NK-92 treated with Interleukin-12 subunit alpha and Interleukin-12 subunit beta, amount 100 ng/mL, for 24 hours (cell line): ENCODE measurements at regions not wholly inside any gene's neighbourhood (a gene's known extent, or its start where the extent isn't known, plus 50 kb on each side); places are given as distances from the start of the nearest gene placed in this dataset.
"Not testable (repeated sequence)": the region's sequence is repeated elsewhere in the genome, so short reads cannot be mapped to it uniquely, and the experiment has no call there.

Source experiments
- DNase-seq: peaks from one replicate; lab custom pipeline; 2025; lab: John Stamatoyannopoulos, UW

- DNase-seq = not testable (repeated sequence)
These were observed 93.1 kb upstream of the NT5E start for GRCh38 chr6:85356743-85357142.

DNA sequence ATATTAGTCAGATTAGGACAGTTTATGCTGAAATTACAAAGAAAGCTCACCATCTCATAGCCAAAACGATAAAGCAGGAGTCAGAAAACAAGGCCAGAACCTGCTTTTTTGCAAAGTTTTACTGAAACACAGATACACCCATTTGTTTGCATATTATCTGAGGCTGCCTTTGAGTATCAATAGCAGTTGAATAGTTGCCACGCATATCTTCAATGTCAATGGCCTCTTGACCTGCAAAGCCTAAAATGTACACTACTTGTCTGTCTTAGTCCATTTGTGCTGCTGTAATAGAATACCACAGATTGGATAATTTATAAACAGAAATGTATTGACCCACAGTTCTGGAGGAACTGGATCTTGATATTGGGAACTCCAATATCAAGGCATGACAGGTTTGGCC, 94.1 kb upstream of the NT5E start:
- DNase-seq = no peak

DNA sequence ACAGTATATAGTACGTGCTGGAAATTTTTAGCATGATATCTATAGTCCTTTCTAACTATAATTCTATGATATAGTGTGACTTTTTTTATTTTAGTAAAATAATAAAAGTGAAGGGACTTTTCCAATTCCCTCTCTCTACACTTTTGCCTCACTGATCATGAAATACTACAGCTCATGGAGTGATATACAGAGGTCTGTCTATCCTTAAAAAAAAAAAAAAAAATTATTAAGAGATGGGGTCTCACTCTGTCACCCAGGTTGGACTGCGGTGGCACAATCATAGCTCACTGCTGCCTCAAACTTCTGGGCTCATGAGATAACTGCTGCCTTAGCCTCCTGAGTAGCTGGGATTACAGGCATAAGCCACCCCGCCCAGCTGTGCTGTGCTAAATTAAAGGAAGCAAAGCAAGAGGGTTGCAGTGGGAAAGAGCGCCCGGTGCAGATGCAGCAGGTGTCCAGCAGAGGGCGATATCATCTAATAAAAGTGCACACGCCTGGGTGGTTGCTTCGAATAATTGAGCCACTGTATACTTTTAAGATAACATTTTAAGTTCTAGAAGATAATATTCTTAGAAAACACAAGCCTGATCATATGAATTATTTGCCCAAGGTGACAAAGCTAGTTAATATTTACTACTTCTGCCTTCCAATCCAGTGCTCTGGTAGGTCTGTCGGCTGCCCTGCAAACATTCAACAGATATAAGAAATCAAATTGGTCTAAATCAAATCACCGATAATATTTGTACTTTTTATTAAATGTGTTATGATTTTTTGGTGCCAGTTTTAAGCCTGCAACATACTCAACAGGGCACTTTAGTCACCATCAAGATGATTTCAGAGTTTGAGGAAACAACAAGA, 94.9 kb upstream of the NT5E start:
- DNase-seq = peak; percentile 21

DNA sequence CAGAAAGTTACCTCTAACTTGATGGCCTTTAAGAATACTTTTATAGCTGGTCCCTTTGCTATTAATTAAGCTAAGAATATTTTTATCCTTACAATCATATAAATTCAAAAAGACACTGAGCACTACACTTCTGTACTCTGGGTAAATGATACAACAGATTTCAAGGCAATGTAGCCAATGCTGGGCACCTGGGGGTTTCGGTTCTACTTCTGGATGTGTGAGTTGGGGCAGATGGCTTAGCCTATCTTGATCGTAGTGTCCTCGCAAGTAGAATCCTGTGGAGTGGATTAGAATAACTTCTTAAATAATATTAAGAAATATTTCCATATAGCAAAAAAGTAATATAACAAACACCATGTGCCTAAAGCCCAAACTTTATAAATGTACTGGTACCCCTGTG, 96.9 kb upstream of the NT5E start:
- no peak for DNase-seq

- no peak for DNase-seq
These were observed 101.2 kb upstream of the NT5E start for GRCh38 chr6:85348643-85349042.

DNA sequence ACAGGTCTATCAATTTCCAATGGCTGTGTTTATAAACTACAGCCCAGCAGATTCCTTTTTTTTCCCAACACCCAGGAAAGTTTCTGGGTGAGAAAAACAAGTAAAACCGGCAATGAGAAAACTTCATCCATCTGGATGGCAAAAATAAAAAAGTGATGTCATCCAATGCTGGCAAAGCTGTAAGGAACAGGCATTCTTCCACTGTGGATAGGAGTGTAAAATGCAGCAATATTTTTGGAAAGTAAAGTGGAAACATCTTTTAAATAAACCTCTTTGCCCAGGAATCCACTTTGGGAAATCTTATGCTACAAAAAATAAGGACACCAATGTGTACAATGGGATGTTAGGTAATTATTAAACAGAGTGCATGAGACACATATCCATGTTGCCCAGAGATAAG, 102.1 kb upstream of the NT5E start:
- no peak for DNase-seq

DNA sequence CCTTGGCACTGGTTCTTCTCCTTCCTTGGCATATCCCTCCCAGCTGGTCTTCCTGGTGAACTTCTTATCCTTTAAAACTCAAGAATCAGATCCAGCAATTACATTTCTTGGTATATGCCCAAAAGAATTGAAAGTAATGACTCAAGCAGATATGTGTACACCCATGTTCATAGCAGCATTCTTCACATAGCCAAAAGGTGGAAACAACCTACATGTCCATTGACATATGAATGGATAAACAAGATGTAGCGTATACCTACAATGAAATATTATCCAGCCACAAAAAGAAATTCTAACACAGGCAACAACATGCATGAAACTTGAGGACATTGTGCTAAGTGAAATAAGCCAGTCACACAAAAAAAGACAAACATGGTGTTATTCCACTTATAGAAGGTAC, 103.7 kb upstream of the NT5E start:
- DNase-seq = no peak

- DNase-seq = no peak
These were observed 104.9 kb upstream of the NT5E start for GRCh38 chr6:85344996-85345395.

- no peak for DNase-seq
These were observed 106.5 kb upstream of the NT5E start for GRCh38 chr6:85343428-85343827.

DNA sequence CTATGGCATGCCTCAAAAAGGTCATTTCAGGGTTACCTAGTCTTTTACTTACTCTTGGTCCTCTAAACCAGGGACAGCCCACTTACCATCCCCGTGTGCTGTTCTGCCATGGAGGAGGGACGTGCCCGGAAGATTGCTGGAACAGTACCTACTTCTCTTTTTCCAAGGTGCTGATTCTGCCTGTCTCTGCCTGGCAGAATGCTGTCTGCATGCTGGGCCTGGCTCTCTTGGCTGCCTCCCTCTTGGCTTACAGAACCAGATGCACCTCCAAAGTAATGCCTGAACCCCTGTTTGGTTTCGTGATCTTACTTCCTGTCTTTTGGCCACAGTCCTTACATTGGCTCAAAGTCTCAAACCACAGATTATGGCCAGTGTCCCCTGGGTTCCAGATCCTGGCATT, 120.7 kb upstream of the NT5E start:
- DNase-seq = no peak

- DNase-seq = not testable (repeated sequence)
These were observed 124.1 kb upstream of the NT5E start for GRCh38 chr6:85325811-85326210.

DNA sequence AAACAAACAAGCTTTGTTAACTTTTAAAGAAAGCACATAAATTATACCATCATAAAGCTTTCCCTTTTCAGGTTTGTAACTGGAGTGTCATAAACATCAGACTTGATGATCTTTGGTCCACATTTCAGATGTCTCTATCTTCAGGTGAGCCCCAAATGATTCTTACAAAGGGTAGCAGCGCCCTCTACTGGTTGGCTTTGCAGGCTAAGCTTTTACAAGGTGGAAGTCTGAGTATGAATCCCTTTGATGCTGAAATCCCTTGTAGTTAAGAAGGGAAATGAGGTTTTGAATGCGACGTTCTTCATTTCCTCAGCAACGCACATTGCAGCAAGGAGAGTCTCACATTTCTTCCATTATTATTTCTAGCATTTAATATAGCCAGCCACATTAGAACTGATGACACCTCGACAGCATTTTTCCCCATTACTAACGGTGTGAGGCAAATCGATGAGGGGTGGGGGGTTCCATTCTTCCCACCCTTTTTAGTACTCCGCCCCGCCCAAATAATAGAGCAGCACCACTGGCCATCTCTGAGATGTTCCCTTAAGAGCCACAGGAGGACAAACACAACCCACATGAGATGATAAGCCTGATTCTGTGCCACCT, 126.3 kb upstream of the NT5E start:
- DNase-seq = peak; percentile 42

DNA sequence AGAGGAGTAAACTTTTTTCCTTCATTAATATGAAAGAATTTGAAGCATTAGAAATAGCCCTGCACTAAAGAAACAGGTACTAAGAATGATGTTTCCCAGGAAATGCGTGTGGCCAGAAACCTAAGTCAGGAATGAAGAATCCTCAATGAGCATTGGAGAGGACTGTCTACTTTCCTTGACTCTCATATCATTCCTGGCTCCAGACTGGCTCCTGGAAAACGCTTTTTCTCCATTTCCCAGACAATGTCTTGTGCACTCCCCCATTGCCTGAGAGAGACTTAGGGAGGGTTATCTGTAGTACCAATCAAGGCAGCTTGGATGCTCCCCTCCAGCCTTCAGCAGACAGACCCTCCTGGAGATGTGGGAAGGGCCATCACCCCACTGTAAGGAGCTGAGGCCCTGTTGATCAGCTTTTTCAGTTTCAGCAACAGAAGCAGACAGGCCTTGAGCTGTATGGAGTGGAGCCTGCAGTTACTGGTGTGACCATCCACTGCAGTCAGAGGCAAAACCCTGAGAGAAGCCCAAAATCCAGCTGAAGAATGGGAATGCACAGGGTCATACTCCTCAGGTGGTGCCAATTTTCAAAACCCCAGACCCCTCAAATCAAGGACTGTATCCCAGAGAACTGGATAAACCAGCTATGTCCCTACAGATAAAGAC, 127.3 kb upstream of the NT5E start:
- DNase-seq = no peak

- DNase-seq = no peak
These were observed 128.0 kb upstream of the NT5E start for GRCh38 chr6:85321906-85322305.

DNA sequence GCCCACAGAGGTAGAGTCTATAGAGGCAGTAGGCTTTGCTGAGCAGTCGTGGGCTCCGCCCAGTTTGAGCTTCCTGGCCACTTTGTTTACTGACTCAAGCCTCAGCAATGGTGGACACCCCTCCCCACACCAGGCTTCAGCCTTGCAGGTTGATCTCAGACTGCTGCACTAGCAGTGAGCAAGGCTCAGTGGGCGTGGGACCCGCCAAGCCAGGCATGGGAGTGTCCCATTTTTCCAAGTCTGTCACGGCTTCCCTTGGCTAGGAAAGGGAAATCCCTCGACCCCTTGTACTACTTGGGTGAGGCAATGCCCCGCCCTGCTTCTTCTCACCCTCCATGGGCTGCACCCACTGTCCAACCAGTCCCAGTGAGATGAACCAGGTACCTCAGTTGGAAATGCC, 135.3 kb upstream of the NT5E start:
- no peak for DNase-seq

GRCh38 chr6:85300581-85300980, 149.3 kb upstream of the NT5E start:
- DNase-seq = no peak

- DNase-seq = no peak
These were observed 151.3 kb upstream of the NT5E start for GRCh38 chr6:85298553-85298952.

- no peak for DNase-seq
These were observed 158.6 kb upstream of the NT5E start for GRCh38 chr6:85291326-85291725.

DNA sequence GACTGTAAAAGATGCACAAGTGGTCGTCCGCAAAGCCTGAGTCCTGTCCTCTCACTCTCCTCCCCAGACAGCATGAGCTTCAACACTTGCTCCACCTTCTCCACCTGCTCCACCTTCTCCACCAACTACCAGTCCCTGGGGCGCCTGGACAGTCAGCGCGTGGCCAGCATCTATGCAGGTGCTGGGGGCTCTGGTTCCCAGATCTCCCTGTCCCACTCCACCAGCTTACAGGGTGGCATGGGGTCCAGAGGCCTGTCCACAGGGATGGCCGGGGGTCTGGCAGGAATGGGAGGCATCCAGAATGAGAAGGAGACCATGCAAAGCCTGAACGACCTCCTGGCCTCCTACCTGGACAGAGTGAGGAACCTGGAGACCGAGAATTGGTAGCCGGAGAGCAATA, 162.2 kb upstream of the NT5E start:
- DNase-seq = no peak

DNA sequence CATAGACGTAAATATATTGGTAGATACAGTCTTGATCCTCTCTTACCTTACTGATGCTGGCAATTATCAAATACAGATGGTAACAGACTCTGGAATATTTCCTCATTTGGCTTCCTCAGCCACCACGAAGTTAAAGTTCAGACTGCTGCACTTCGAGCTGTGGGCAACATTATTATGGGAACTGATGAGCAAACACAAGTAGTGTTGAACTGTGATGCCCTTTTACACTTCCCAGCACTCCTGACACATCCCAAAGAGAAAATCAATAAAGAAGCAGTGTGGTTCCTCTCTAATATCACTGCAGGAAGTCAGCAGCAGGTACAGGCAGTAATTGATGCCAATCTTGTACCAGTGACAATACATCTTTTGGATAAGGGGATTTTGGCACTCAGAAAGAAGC, 162.7 kb upstream of the NT5E start:
- no peak for DNase-seq

DNA sequence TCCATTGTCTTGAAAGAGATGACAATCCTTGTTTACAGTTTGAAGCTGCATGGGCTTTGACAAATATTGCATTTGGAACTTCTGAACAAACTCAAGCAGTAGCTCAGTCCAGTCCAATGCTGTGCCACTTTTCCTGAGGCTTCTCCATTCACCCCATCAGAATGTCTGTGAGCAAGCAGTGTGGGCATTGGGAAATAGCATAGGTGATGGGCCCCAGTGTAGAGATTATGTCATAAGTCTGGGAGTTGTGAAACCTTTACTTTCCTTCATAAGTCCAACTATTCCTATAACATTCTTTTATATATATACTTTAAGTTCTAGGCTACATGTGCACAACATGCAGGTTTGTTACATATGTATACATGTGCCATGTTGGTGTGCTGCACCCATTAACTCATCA, 163.4 kb upstream of the NT5E start:
- DNase-seq = not testable (repeated sequence)

DNA sequence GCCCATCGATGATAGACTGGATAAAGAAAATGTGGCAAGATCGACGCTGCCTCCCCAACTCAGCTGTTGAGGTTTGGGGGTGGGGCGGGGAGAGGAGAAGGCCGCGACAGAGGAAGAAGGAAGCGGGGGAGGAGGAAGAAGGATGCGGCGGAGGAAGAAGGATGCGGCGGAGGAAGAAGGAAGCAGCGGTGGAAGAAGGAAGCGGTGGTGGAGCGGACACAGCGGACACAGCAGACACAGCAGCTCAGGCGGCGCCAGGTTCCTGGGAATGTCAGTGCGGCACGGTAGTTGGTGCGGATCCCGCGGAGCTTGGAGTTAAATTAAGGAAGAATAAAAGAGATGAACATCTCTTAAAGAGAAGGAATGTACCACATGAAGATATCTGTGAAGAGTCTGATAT, 163.9 kb upstream of the NT5E start:
- DNase-seq = no peak

DNA sequence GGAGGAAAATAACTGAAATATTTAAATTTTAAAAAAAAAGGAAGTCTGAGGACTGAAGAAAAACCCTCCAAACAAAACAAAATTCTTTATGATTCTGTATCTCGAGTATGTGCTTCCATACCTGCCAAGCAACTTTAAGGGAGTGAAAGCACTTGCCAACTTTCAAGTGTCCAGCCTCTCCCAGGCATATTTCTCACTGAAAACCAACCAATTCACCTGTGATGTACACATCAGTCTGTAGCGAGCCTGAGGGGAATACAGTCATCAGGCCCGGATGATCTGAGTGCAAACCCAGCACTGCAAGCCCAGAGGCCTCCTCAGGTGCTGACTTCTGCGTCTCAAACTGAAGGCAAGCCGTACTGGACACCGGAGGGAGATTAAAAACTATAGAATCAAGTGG, 164.8 kb upstream of the NT5E start:
- DNase-seq = no peak
